HT-29 (cell line): ENCODE measurements at regions not wholly inside any gene's neighbourhood (a gene's known extent, or its start where the extent isn't known, plus 50 kb on each side); places are given as distances from the start of the nearest gene placed in this dataset.
A peak's percentile ranks its signal among the peaks of the same experiment; 100 is the strongest.

Source experiments
- DNase-seq: peaks from one replicate; pipeline ENCODE4 v3.0.0-alpha.2; 2015; ENCODE audit warnings: low spot score

DNA sequence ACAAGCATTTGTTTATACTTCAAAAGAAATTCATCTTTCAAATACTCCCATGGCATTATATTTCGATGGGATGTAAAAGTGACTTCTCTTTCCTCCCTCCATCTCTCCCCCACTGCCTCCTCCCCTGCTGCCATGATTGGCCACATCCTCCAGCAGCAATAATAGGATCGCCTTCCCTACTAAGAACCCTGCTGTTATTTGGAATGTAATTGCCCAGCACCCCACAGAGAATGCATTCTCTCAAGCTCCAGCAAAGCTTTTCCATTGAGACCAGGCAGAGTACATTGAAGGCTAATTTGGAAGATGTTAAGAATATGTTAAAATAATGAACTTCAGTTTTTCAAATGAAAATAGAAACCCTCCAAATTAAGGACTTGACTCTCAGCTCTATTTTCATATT lies 375.4 kb upstream of the ACVR2A start:
- DNase-seq = no peak

DNA sequence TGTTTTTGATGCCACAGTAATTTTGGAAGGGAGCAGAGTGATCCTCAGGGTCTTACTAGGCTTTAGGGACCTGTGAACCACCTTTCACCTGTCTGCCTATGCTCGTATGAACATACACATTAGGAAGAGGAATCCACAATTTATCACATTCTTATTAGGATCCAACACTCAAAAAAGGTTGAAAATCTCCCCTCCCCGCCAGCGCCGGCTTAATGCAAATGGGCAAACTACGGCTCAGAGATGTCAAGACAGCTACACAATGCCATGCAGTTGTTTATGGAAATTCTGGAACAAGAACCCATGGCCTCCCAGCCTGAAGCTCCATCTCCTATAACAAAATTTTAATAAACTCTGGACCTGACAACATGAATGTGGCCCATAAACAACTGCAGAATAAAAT lies 375.9 kb upstream of the ACVR2A start:
- no peak for DNase-seq

DNA sequence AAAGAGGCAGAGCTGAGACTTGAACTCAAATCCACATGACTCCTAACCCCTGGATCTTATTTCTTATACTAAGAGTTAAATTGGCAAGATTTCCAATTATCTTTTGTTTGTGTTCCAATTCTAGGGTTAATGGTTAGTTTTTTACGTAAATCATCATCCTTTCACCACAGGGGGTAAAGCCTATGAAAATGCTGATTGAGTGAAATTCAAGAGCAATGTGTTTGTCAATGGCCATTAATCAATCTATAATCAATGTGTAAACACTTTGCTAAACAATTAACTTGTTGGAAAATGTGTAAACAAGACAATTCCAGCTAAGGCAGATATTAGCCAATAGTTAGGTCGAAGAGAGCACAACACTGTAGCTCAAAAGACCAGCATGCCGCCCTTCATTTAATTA lies 376.5 kb upstream of the ACVR2A start:
- no peak for DNase-seq

DNA sequence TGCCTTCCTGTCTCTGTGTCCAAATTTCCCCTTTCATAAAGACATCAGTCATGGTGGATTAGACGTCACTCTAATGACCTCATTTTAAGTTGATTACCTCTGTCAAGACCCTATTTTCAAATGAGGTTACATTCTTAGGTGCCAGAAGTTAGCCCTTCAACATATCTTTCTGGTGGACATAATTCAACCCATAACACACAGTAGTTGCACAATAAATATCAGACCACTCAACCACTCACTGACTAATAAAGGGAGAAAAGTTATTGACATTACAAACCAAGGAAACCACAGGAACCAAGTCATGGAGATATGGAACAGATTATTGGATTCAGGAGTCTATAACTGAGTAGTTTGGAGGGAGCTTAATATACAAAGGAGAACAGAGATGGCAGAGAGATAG lies 377.4 kb upstream of the ACVR2A start:
- no peak for DNase-seq

DNA sequence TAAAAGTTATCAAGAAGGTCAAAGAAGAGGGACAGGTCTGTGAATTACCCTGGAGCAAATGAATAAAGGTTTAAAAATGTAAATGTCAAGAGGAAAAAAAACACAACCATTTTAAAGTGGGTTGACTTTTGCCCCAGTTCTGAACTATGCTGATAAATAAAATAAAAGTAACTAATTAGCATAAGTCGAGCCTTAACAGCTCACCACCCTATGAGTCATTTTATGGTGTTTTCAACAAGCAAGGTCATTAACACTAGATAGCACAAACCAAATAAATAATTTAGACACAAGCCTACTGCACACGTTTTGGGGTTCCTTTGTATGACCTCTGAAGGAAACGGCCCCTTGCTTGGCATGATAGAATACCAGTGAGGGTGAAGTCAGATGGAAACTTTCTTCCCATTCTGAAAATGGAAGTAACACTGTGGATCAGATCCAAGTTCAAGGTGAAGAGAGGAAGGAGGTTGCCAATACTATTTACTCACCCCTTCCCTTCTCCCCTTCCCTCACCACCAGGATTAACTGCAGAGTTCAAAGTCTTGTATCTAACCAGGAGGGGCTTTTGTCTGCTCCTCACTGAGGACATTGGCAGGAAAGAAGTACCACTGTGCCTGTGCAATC lies 380.0 kb upstream of the ACVR2A start:
- DNase-seq = peak; percentile 51

DNA sequence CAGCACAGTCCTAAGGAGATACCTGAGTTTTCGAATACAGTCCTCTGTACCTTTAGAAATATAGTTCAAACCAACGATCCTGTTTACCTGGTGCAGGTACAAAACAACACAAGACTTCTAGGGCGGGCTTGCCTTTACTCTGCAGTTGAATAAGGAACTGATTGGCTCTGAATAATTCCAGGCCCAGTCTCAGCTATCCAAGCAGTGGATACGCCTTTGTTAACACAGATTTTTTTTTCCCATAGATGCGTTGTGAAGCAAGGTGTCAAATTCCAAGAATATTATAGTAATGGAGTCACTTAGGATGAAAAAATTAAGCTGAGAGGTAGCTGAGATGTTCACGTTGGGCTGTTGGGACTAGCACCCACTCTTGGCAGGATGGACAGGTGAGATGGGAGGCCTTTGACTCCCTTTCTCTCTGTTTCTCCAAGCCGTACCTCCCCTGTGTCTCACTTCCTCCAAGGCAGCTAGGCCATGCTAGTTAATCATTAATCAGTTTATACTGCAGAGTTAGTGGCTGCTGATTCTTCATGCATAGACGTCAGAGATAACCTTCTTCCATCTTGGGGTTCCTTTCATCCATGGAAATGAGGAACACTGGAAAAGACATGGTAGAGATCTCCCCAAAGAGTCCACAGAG lies 380.8 kb upstream of the ACVR2A start:
- DNase-seq = peak; percentile 72

DNA sequence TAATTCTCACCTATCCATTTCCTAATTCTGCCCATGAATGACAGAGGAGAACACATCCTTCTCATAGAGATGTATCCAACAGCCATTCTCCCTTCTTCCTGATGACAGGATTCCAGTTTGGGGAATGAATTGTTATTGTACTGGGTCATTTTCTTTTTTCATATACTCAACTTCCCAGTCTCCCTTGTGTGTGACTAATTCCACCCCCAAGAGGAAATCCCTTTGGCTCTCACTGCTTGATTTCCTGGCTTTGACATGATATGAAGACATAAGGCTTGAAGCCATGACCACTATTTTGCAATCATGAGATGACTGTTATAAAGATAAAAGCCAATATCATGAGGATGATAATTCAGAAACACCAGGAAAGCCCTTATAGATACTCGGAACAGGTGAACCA lies 384.7 kb upstream of the ACVR2A start:
- no peak for DNase-seq

DNA sequence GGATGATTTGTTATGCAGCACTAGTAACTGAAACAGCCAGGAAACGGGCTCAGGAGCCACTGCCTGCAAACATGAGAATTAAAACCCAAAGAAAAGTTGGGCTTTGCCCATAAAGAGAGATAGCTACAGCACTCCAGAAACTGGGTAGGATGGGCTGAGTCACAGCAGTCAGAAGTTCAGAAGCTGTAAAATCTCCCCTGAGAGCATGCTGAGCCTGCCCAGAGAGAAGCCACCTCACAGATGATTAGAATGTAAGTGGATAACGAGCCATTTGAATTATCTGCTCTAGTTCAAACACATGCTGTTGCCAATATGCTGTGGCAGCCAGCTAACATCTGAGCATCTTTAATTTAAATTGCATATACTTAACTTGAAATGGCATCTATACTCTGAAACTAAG lies 388.1 kb upstream of the ACVR2A start:
- no peak for DNase-seq

DNA sequence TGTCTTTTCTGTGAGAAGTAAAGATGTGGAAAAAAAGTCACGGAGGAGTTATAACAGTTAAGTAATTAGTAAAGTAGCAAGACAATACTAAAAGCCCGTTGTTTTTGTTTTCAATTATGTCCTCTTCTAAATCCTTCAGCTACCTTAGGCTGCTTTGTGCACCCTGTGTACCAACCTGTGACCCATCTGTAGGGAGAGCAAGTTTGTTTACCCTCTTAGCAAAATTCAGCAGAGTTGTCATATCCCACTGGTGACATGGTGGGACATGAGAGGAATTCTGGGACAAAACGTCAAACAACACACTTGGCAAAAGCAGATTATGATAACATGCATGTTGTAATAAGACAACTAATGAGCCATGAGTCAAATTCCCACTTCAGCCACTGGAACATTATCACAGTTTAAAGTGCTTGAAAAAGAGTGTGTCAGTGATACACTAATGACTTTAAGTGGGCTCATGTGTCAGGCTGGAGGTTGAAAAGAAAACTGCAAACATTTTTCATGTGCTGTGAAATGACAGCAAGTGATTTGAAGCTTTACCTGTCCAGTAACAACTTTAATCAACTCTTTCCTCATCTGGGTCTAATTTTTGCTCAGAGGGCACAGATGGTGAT lies 392.8 kb upstream of the ACVR2A start:
- DNase-seq = no peak

DNA sequence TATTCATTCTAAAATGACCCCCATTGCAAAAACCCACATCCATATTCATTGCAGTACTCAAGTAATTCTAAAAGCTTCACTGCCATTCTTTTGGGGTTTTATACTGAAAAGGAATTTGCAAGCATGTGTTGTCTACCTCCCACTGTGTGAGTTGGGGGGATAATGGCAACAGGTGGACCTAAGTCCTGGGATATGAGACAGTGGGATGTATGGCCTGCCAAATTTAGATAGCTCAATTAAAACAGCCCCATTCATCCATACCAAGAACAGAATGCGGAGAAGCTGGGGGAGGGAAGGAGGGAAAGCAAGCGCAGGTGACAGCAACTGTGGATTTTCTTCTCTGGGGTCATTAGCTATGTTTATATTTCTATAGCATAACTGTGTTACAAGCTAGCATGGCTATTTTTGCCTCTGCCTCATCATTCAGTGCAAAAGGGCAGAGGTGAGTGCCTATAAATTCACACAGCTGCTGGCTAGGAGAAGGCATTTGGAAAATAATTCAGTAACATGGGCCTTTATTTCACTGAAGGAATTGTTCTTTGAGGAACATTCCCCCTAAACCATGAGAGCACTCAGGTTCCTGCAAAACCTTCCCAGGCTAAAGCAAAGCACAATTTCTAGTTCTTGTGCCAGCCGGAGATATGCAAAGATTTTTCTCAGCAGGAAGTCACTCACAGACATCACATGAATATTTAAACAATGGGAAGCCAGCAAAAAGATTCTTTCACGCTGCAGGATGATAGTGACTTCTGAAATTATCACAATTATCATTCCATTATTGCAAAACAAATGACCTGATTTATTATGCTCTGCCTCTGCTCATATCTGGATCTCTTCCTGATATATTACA lies 393.9 kb upstream of the ACVR2A start:
- no peak for DNase-seq

DNA sequence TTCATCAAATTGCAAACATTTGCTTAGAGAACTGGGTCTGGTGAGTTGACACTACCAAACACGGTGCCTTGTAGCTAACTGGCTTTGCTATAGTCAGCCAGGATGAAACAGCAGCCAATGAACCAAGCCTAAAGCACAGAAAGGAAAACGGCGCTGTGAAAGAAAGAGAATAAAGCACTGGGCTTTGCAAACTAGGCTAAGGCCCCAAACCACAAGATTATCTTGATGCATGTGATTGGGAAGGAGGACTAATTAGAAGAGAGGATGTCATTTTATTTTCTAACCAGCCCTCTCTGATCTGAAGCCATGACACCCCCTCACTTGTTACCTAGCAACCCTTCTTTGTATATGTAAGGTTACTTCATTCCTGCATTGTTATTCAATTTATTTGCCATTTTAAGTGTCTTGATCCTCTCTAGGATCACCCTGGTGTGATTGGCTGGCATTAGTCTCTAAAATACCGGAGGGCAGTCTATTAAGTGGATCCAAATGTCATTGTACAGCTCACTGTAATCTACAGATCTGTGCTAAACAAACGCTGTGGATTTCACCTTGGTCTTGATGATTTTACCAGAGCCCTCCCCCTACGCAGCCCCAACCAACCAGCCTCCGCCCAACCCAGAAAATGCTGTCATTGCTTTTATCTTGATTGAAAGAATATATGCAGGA lies 395.4 kb upstream of the ACVR2A start:
- peak; percentile 13 for DNase-seq

DNA sequence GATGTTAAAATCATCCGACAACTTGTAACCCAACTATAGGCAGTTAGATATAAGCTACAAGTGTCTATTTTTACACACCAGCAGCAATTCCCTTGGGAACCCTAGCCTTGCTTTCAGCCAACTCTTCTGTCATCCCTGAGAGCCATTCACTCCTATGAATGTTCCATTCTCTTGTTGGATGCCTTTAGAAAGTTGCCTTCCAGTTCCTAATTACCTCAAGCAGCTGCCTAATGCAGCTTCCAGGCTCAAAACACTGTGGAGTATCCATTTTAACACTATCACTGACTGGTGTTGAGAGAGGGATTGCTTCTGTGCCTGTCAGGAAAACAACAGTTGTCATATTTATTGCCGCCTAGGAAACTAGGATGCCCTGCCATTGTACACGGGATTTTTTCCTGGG lies 402.0 kb upstream of the ACVR2A start:
- DNase-seq = no peak

DNA sequence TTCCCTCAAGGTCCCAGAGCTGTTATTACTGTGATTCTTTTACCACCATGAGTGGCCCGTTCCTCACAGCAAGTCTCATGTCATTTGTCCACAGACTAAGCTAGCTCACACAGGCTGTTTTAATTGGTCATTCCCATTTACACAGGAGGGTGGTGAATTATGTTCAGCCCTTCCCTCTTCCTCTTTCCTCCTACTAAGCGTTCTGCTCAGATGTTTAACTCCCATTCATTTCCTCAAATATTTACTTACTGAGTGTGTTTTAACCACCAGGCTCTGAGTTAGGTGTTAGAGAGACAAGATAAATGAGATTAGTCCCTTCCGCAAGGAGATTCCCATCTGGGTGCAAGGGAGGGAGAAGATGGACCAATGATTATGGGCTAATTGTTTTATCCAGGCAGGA lies 403.6 kb upstream of the ACVR2A start:
- DNase-seq = no peak

DNA sequence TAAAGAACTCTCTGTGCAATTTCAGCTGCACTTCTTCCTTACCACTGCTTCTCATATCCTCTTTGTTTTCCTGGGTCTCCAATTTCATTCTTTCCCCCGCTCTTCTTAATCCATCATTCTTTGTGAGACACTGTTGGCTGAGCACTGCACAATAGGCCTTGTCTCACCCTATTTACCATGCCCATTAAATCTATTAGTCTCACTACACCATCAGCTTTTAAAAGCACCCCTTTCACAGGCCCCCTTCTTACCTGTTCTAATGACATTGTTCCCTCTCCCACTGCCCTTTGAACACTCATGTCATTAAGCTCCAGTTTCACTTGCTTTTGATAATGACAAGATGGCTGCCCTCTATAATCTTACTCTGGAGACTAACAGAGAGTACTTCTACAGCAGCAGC lies 404.1 kb upstream of the ACVR2A start:
- DNase-seq = no peak

DNA sequence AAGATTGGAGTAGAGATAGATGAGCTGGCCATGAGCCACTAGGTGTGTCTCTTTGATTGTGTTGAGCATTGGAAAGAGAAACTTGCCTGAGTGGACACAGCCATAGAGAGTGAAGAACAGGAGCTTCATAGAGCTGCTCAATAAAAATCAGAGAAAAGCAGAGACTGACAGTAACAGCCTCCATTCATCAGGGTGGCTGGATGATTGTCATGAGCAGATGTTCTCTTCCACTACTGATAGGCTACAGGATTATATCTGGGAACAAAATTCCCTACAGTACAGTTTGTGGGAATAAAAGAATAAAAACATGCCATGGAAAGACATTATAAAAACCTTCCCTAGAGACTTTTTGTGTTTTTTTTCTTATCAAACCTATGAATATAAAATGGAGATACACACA lies 404.8 kb upstream of the ACVR2A start:
- no peak for DNase-seq

DNA sequence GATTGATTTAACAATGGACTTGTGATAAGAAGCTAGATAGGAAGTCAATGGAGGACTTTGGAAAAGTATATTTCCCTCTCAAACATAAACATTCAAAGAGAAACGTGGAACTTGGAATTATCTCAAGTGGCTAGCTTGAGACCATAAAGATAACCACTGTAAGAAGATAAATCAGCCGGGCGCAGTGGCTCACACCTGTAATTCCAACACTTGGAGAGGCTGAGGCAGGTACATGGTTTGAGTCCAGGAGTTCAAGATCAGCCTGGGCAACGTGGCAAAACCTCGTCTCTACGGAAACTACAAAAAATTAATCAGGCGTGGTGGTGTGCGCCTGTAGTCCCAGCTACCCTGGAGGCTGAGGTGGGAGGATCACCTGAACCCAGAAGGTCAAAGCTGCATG lies 405.9 kb upstream of the ACVR2A start:
- no peak for DNase-seq

DNA sequence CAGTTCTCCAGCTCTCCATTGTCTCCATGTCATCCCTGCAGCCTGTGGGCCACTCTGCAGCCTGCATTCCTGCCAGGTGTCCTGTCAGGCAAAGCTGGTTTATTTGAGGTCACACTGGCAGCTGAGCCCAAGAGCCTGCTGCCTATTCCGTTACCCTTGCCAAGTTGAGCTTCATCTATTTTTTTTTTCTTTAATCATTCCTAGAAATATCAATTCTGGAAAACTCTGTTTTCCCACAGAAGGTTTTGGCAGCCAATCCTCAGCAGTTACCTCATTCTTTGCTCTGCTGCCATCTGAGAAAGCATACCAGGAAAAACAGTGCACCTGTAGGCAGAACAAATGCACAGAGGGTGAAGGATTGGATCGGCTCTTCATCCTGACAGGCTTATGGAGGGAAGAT lies 411.0 kb upstream of the ACVR2A start:
- no peak for DNase-seq

DNA sequence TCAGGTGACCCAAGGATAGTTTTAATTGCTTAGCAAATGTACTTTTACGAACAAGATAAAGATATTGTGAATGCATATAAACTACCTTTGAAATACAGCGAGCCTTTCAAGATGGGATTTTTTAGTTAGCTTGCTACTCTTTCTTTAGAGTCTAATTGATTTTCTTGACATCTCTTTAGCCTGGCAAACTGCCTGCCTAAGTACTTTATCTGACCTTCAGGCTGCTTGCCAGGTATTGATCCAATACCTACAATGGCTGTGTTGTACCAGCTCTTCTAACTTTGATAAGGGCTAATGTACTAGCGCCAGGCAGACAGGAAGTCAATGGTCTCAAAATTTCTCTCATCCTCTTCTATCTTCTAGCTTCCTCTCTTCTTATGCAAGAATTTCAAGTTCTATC lies 414.4 kb upstream of the ACVR2A start:
- peak; percentile 76 for DNase-seq

DNA sequence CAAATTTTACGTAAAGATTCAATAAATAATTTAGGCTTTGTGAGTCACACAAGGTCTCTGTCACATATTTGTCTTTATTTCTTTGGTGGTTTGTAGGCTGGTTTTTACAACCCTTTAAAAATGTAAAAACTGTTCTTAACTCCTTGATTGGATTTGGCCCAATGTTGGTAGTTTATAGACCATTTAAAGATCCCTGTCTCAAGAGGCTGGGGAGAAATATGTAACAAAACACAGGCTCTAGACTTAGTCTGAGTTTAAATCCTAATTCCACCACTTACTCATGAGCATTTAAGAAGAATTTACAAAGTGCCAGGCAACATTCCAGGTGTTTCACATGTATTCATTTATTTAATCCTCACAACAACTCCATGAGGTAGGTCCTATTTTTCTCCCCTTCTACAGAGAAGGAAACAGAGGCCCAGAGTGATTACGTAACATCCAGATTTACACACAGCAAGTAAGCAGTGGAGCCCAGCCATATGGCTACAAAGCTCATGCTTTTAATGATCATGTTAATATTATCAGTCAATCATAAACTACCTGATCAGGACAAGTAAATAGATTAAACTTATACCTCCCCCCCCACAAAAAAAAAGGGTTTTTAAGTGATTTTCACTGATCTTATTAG lies 416.6 kb upstream of the ACVR2A start:
- DNase-seq = no peak

DNA sequence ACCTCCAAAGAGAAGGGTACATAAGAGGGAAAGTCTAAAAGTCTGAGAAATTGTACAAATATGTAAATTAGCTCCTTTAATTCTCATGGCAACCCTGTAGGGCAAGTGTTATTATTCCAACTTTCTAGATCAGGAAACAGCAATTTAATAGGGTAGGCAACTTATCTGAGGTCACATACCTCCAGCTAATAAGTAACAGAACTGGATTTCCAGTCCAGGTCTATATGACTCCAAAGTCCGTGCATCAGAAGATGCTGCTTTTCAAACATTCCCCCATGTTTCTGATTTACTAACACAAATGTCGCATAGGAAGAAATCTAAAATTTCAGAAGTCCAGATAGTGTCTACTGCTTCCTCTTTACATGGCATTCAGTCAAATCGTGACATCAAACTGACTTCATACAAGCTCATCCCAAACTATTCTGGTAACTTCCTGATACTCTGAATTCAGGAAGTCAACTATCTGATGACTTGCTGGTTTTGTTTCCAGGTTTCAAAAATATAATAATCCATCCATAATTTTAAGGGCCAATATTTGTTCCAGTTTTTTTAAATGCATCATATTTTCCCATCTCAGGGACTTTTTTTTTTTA lies 419.3 kb upstream of the ACVR2A start:
- peak; percentile 71 for DNase-seq

DNA sequence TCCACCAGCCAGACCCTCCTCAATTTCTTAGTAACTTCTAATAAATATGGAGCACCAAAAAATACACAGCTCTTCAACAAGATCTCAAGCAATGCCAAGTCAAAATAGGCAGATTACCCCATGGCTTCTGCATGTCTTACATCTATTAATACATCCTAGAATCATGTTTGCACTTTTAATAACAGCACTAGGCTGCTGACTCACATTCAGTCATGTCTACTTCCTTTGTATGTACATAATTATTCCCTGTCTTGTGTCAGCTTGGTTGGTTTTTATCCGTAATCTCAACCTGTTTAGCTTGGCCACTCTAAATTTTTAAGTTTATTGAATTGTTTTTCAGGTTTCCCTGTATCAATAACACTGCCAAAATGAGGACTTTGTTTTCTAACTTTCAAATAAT lies 420.1 kb upstream of the ACVR2A start:
- DNase-seq = peak; percentile 54
